ENCODE measurements at regions not wholly inside any gene's neighbourhood (a gene's known extent, or its start where the extent isn't known, plus 50 kb on each side); places are given as distances from the start of the nearest gene placed in this dataset.
A peak's percentile ranks its signal among the peaks of the same experiment; 100 is the strongest.
"Not testable (repeated sequence)": the region's sequence is repeated elsewhere in the genome, so short reads cannot be mapped to it uniquely, and the experiment has no call there.

DNA sequence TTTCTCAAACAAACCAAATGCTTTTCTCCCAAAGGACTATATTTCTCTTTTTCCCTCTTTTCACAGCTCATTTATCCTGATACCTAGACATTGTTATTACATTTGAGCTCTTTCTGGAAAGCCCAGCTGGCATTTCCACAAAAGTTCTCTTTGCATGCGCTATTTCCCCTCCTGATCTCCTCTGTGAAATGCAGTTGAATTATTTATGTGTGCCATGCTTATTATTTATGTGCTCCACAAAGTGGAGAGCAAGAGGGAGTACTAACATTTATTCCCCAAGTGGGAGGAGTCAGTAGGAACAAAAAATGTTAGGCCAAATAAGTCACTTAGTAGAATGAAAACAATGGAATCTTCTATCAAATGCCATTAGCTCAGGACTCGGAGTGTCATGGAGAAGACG is 626.6 kb upstream of the IGFBP7 start:
- H3K27me3 Mint-ChIP-seq (ENCODE audit: low read depth): no peaks in the 10 kb centered on the region
- no peaks in the 10 kb centered on the region for H3K9me3 Mint-ChIP-seq
- peak overlapping the region in 1 of 3 experiments; percentile 42 for H3K27ac Mint-ChIP-seq

GRCh38 chr4:57734104-57734670 is 624.0 kb upstream of the IGFBP7 start:
- no peak overlapping the region for H3K27ac Mint-ChIP-seq
- H3K9me3 Mint-ChIP-seq: no peaks in the 10 kb centered on the region
- no peak overlapping the region for H3K4me3 Mint-ChIP-seq
- peaks cover 5% of the 10 kb centered on the region for H3K4me1 Mint-ChIP-seq
- no peaks in the 10 kb centered on the region for H3K36me3 Mint-ChIP-seq (ENCODE audit: low read depth)
- TF ChIP-seq CTCF (IDR thresholded peaks at IDR 0.05; ENCODE audit: unreplicated experiment in 3 of 3): no peak
- H3K27me3 Mint-ChIP-seq (ENCODE audit: low read depth): peaks cover 4% of the 10 kb centered on the region

More for the DNA sequence above, 626.6 kb upstream of the IGFBP7 start:
- Mint-ChIP-seq H3K4me1 (peaks cover 9% of the 10 kb centered on the region), H3K4me3 (no peak overlapping the region), H3K36me3 (ENCODE audit: low read depth) (no peaks in the 10 kb centered on the region)
- no peak for TF ChIP-seq CTCF (IDR thresholded peaks at IDR 0.05; ENCODE audit: unreplicated experiment in 3 of 3)

- not testable (repeated sequence) for H3K36me3 Mint-ChIP-seq (ENCODE audit: low read depth)
Measured at GRCh38 chr4:57729775-57730570, 619.8 kb upstream of the IGFBP7 start.

DNA sequence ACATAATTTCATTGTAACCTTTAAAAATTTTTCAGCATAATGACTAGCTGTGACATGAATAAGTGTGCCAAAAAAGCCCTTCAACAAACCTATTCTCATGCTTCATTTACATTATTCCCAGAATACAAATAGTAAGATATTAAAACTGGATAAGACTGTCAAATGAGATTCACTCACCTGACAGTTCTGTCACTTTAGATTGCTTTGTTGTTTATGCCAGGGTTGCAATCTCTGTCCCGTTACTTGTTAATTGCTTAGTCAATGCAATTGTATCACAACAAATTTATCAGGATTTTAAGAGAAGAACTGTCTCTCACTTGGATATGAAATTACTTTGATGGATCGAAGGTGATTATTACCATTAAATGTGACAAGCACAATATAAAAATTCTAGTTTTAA is 616.0 kb upstream of the IGFBP7 start:
- H3K4me3 Mint-ChIP-seq: no peak overlapping the region
- TF ChIP-seq CTCF (IDR thresholded peaks at IDR 0.05; ENCODE audit: unreplicated experiment in 3 of 3): no peak
- H3K27ac Mint-ChIP-seq: no peak overlapping the region
- no peaks in the 10 kb centered on the region for H3K4me1 Mint-ChIP-seq
- no peaks in the 10 kb centered on the region for H3K36me3 Mint-ChIP-seq (ENCODE audit: low read depth)
- peaks cover 5% of the 10 kb centered on the region for H3K9me3 Mint-ChIP-seq
- H3K27me3 Mint-ChIP-seq (ENCODE audit: low read depth): no peaks in the 10 kb centered on the region

More at GRCh38 chr4:57729775-57730570, 619.8 kb upstream of the IGFBP7 start:
- H3K9me3 Mint-ChIP-seq; H3K4me3 Mint-ChIP-seq; H3K27me3 Mint-ChIP-seq (ENCODE audit: low read depth); H3K4me1 Mint-ChIP-seq; H3K27ac Mint-ChIP-seq: not testable (repeated sequence)

- peak overlapping the region; percentile 88 to 98 (median 96) for H3K27ac Mint-ChIP-seq
- H3K4me1 Mint-ChIP-seq: no peaks in the 10 kb centered on the region
- H3K36me3 Mint-ChIP-seq (ENCODE audit: low read depth): peaks cover 4% of the 10 kb centered on the region
- peaks cover 24% of the 10 kb centered on the region for H3K9me3 Mint-ChIP-seq
- no peaks in the 10 kb centered on the region for H3K27me3 Mint-ChIP-seq (ENCODE audit: low read depth)
- H3K4me3 Mint-ChIP-seq: no peak overlapping the region
- no peak for TF ChIP-seq CTCF (IDR thresholded peaks at IDR 0.05; ENCODE audit: unreplicated experiment in 3 of 3)
Measured at GRCh38 chr4:57719456-57719855, 609.3 kb upstream of the IGFBP7 start.

DNA sequence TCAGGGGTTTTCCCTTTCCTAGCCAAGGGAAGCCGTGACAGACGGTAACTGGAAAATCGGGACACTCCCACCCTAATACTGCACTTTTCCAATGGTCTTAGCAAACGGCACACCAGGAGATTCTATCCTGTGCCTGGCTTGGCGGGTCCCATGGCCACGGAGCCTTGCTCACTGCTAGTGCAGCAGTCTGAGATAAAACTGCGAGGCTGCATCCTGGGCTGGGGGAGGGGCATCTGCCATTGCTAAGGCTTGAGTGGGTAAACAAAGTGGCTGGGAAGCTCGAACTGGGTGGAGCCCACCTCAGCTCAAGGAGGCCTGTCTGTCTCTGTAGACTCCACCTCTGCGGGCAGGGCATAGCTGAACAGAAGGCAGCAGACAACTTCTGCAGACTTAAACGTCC is 604.1 kb upstream of the IGFBP7 start:
- H3K4me3 Mint-ChIP-seq; H3K4me1 Mint-ChIP-seq; H3K27ac Mint-ChIP-seq; H3K36me3 Mint-ChIP-seq (ENCODE audit: low read depth); H3K27me3 Mint-ChIP-seq (ENCODE audit: low read depth): not testable (repeated sequence)
- H3K9me3 Mint-ChIP-seq: peaks cover 28% of the 10 kb centered on the region

- no peak overlapping the region for H3K4me3 Mint-ChIP-seq
- H3K27ac Mint-ChIP-seq: no peak overlapping the region
- no peaks in the 10 kb centered on the region for H3K36me3 Mint-ChIP-seq (ENCODE audit: low read depth)
- H3K9me3 Mint-ChIP-seq: peaks cover 9% of the 10 kb centered on the region
- H3K27me3 Mint-ChIP-seq (ENCODE audit: low read depth): no peaks in the 10 kb centered on the region
- no peaks in the 10 kb centered on the region for H3K4me1 Mint-ChIP-seq
- no peak for TF ChIP-seq CTCF (IDR thresholded peaks at IDR 0.05; ENCODE audit: unreplicated experiment in 3 of 3)
Measured at GRCh38 chr4:57710053-57710452, 599.9 kb upstream of the IGFBP7 start.
